ENCODE measurements at regions not wholly inside any gene's neighbourhood (a gene's known extent, or its start where the extent isn't known, plus 50 kb on each side); places are given as distances from the start of the nearest gene placed in this dataset.

DNA sequence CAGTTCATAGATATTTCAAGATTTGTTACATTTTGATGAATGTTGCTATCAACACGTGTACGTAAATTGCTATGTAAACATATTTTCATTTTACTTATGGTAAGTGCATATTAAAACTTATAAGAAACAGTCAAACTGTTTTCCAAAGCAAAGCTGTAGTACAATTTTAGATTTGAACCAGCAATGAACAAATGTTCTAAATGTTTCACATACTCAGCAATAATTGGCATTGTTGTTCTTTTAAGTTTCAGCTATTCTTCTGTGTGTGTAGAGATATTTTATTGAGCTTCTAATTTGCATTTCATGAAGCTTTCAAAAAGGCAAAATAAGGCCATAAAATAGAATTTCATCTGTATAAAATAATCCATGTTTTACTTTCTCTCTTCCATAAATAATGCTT is 1433.2 kb downstream of the LRFN5 start:
- H3K4me3 ChIP-seq (ENCODE audit: low read depth, low read length) = no peak overlapping the region
- TF ChIP-seq, protein P1, sequence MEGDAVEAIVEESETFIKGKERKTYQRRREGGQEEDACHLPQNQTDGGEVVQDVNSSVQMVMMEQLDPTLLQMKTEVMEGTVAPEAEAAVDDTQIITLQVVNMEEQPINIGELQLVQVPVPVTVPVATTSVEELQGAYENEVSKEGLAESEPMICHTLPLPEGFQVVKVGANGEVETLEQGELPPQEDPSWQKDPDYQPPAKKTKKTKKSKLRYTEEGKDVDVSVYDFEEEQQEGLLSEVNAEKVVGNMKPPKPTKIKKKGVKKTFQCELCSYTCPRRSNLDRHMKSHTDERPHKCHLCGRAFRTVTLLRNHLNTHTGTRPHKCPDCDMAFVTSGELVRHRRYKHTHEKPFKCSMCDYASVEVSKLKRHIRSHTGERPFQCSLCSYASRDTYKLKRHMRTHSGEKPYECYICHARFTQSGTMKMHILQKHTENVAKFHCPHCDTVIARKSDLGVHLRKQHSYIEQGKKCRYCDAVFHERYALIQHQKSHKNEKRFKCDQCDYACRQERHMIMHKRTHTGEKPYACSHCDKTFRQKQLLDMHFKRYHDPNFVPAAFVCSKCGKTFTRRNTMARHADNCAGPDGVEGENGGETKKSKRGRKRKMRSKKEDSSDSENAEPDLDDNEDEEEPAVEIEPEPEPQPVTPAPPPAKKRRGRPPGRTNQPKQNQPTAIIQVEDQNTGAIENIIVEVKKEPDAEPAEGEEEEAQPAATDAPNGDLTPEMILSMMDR (IDR thresholded peaks at IDR 0.05; ENCODE audit: insufficient read depth, low read length, missing control alignments) = no peak
- DNase-seq (ENCODE audit: low read depth, low spot score) = no peak
- CTCF ChIA-PET = no interaction called here
- POLR2A ChIA-PET = no interaction called here

DNA sequence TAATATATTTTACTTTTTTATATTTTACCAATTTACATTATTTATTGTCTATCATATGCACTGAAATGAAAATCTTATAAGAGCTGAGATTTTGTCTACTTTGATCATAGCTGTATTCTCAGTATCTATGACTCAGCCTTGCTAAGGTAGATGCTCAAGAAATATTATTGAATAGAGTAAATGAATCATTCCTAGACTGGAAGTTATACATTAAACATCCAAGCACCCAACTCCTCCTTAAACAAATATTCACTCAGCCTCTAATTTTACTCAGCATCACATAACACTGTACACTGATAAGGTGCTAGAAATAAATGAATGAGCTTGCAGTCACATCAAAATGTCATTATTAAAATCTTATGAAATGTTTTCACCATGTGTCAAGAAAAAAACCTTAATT is 1424.9 kb downstream of the LRFN5 start:
- POLR2A ChIA-PET = no interaction called here
- TF ChIP-seq, protein P1 (IDR thresholded peaks at IDR 0.05; ENCODE audit: insufficient read depth, low read length, missing control alignments) = no peak
- no peak for DNase-seq (ENCODE audit: low read depth, low spot score)
- no peak overlapping the region for H3K4me3 ChIP-seq (ENCODE audit: low read depth, low read length)
- CTCF ChIA-PET = no interaction called here

DNA sequence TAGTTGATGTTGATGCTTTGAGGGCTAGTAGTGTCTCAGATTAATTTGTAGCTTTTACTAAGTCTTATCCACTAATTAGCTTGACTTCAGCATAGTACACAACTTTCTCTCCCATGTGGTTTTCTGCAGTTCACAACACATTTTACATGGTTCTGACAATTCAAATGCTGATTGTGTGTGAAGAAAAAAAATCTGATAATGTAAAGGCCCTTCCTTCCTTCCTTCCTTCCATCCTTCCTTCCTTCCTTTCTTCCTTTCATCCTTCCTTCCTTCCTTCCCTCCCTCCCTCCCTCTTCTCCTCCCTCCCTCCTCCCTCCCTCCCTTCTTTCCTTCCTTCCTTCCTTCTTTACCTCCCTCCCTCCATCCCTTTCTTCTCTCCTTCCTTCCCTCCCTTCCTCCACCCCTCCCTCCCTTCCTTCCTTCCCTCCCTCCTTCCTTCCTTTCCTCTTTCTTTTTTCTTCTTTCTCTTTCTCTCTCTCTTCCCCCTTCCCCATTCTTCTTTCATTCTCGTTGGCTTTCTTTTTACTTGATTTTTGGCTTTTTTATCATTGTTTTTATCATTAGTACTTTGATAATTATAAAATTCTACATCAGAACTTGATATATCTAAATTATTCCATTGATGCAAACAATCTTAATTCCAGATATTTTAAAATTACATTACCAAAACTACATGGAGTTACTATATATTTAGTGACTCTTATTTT is 1415.6 kb downstream of the LRFN5 start:
- TF ChIP-seq, protein P1 (IDR thresholded peaks at IDR 0.05; ENCODE audit: insufficient read depth, low read length, missing control alignments) = no peak
- no peak overlapping the region for H3K4me3 ChIP-seq (ENCODE audit: low read depth, low read length)
- no peak for DNase-seq (ENCODE audit: low read depth, low spot score)
- POLR2A ChIA-PET = no interaction called here
- CTCF ChIA-PET = no interaction called here

DNA sequence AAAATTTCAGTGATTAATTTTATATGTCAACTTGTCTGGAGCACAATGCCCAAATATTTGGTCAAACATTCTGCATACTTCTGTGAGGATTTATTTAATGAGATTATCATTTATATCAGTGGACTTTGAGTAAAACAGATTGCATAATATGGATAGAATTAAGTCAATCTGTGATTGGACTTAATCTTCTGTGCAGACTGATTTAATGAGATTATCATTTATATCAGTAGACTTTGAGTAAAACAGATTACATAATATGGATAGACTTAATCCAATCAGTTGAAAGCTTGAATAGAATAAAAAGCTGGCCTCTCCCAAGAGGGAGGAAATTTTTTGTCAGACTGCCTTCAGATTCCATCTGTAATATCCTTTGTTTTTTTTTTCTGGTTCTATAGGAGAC is 1413.2 kb downstream of the LRFN5 start:
- CTCF ChIA-PET = no interaction called here
- no peak overlapping the region for H3K4me3 ChIP-seq (ENCODE audit: low read depth, low read length)
- POLR2A ChIA-PET = no interaction called here
- DNase-seq (ENCODE audit: low read depth, low spot score) = no peak
- TF ChIP-seq, protein P1 (IDR thresholded peaks at IDR 0.05; ENCODE audit: insufficient read depth, low read length, missing control alignments) = no peak

DNA sequence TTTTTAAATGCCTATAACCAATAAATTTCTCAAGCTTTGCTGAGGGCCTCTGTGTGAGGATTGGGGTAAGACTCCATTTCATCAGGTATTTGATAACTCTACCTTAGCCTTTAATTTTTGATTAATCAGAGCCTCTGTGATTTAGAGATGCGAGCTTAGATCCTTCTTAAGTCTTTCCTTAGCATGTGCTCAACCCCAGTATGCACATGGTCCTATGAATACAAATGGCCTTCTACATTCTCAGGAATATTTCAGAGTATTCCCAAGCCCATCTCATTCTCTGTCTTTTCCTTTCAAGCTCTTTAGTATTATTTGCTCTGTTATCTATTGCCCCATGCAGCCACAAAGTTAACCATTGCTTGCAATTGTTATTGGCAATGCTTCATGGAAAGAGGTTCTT is 1407.7 kb downstream of the LRFN5 start:
- H3K4me3 ChIP-seq (ENCODE audit: low read depth, low read length) = no peak overlapping the region
- POLR2A ChIA-PET = no interaction called here
- TF ChIP-seq, protein P1 (IDR thresholded peaks at IDR 0.05; ENCODE audit: insufficient read depth, low read length, missing control alignments) = no peak
- no peak for DNase-seq (ENCODE audit: low read depth, low spot score)
- CTCF ChIA-PET = no interaction called here

DNA sequence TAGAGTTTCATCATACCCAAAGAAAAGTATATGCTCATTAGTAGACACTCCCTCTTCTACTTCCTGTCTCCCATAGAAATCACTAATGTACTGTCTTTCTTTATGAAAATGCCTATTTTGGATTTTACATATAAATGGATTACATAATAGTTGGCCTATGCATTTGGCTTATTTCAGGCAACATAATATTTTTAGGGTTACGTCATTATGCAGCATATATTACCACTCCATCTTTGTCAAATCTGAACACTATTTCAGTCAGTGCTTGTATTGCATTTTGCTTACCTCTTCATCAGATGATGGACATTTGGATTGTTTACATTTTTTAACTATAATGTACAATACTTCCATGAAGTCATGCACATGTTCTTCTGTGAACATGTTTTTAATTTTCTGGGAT is 1406.1 kb downstream of the LRFN5 start:
- POLR2A ChIA-PET = no interaction called here
- CTCF ChIA-PET = no interaction called here
- TF ChIP-seq, protein P1 (IDR thresholded peaks at IDR 0.05; ENCODE audit: insufficient read depth, low read length, missing control alignments) = no peak
- H3K4me3 ChIP-seq (ENCODE audit: low read depth, low read length) = no peak overlapping the region
- DNase-seq (ENCODE audit: low read depth, low spot score) = no peak
